H9 (cell line): ENCODE measurements at regions not wholly inside any gene's neighbourhood (a gene's known extent, or its start where the extent isn't known, plus 50 kb on each side); places are given as distances from the start of the nearest gene placed in this dataset.

Experiments used
- DNase-seq: peaks from one replicate; pipeline ENCODE4 v3.0.0-alpha.2; 2017
- H2AFZ ChIP-seq: one replicate; pipeline ENCODE4 v1.6.1; 2013; ENCODE audit warnings: mild to moderate bottlenecking, low read length, control low read depth, moderate library complexity
- H2AK5ac ChIP-seq: 2 replicates; pipeline ENCODE4 v1.6.1; 2013; ENCODE audit warnings: low read length, control low read depth, mixed read lengths; ENCODE audit not compliant: insufficient read length
- H2BK120ac ChIP-seq: one replicate; pipeline ENCODE4 v1.6.1; 2013; ENCODE audit warnings: low read depth, mild to moderate bottlenecking, low read length, control low read depth, inconsistent platforms; ENCODE audit not compliant: poor library complexity, severe bottlenecking
- H2BK12ac ChIP-seq: 2 replicates; pipeline ENCODE4 v1.6.1; 2013; ENCODE audit warnings: low read length, control low read depth, mixed read lengths, low read depth; ENCODE audit not compliant: insufficient read length
- H2BK15ac ChIP-seq: 2 replicates; pipeline ENCODE4 v1.6.1; 2013; ENCODE audit warnings: low read depth, low read length, control low read depth
- H2BK20ac ChIP-seq: one replicate; pipeline ENCODE4 v1.6.1; 2013; ENCODE audit warnings: low read depth, mild to moderate bottlenecking, low read length, control low read depth, inconsistent platforms; ENCODE audit not compliant: poor library complexity, severe bottlenecking
- H2BK5ac ChIP-seq: 2 replicates; pipeline ENCODE4 v1.6.1; 2013; ENCODE audit warnings: low read length, control low read depth, mixed read lengths; ENCODE audit not compliant: insufficient read length
- H3K14ac ChIP-seq: 2 replicates; pipeline ENCODE4 v1.6.1; 2013; ENCODE audit warnings: low read length, control low read depth; ENCODE audit not compliant: insufficient read depth
- H3K18ac ChIP-seq: 2 replicates; pipeline ENCODE4 v1.6.1; 2013; ENCODE audit warnings: low read depth, mild to moderate bottlenecking, mixed read lengths, low read length, control low read depth; ENCODE audit not compliant: insufficient read length
- H3K23ac ChIP-seq: 2 replicates; pipeline ENCODE4 v1.6.1; 2013; ENCODE audit warnings: low read length, control low read depth, mixed read lengths, low read depth; ENCODE audit not compliant: insufficient read length
- H3K23me2 ChIP-seq: 2 replicates; pipeline ENCODE4 v1.6.1; 2013; ENCODE audit warnings: low read depth, mild to moderate bottlenecking, mixed read lengths, low read length, control low read depth; ENCODE audit not compliant: insufficient read length, poor library complexity, severe bottlenecking
- H3K27ac ChIP-seq: 2 replicates; pipeline ENCODE4 v1.5.1; 2013; ENCODE audit warnings: low read length, control low read depth, mixed read lengths, low read depth; ENCODE audit not compliant: insufficient read length
- H3K27me3 ChIP-seq: 2 replicates; pipeline ENCODE4 v1.6.1; 2013; ENCODE audit warnings: low read length, control low read depth, inconsistent platforms; ENCODE audit not compliant: insufficient read depth
- H3K4ac ChIP-seq: 2 replicates; pipeline ENCODE4 v1.6.1; 2013; ENCODE audit warnings: low read depth, mild to moderate bottlenecking, control low read depth, inconsistent platforms, low read length, moderate library complexity
- H3K4me1 ChIP-seq: 2 replicates; pipeline ENCODE4 v1.6.1; 2013; ENCODE audit warnings: low read length, control low read depth, inconsistent platforms; ENCODE audit not compliant: insufficient read depth
- H3K4me2 ChIP-seq: 2 replicates; pipeline ENCODE4 v1.6.1; 2013; ENCODE audit warnings: low read length, control low read depth, mixed read lengths; ENCODE audit not compliant: insufficient read length, insufficient read depth
- H3K56ac ChIP-seq: 2 replicates; pipeline ENCODE4 v1.6.1; 2013; ENCODE audit warnings: low read depth, mild to moderate bottlenecking, mixed read lengths, low read length, control low read depth; ENCODE audit not compliant: insufficient read length
- H3K79me1 ChIP-seq: 2 replicates; pipeline ENCODE4 v1.6.1; 2013; ENCODE audit warnings: low read depth, mild to moderate bottlenecking, moderate library complexity, low read length, control low read depth, inconsistent platforms; ENCODE audit not compliant: insufficient read depth, poor library complexity, severe bottlenecking
- H3K79me2 ChIP-seq: 2 replicates; pipeline ENCODE4 v1.6.1; 2013; ENCODE audit warnings: low read length, control low read depth, inconsistent platforms; ENCODE audit not compliant: insufficient read depth
- H3K9ac ChIP-seq: 2 replicates; pipeline ENCODE4 v1.6.1; 2013; ENCODE audit warnings: low read length, control low read depth, mixed read lengths; ENCODE audit not compliant: insufficient read length; ENCODE audit errors: extremely low read depth
- H3K9me3 ChIP-seq: one replicate; pipeline ENCODE4 v1.6.1; 2013; ENCODE audit warnings: low read depth, low read length, inconsistent platforms; ENCODE audit not compliant: control insufficient read depth
- H3T11ph ChIP-seq: one replicate; pipeline ENCODE4 v1.6.1; 2013; ENCODE audit warnings: mild to moderate bottlenecking, low read length, control low read depth, inconsistent platforms
- H4K20me1 ChIP-seq: one replicate; pipeline ENCODE4 v1.6.1; 2013; ENCODE audit not compliant: control insufficient read depth, insufficient read length, insufficient read depth
- H4K5ac ChIP-seq: 2 replicates; pipeline ENCODE4 v1.6.1; 2013; ENCODE audit warnings: low read depth, mild to moderate bottlenecking, mixed read lengths, low read length, control low read depth; ENCODE audit not compliant: insufficient read length
- H4K8ac ChIP-seq: replicated peaks from 2 replicates; pipeline ENCODE4 v1.6.1; 2013; ENCODE audit warnings: low read length, control low read depth, mixed read lengths, low read depth; ENCODE audit not compliant: insufficient read length
- H4K91ac ChIP-seq: 2 replicates; pipeline ENCODE4 v1.6.1; 2013; ENCODE audit warnings: low read depth, mild to moderate bottlenecking, moderate library complexity, mixed read lengths, low read length, control low read depth; ENCODE audit not compliant: insufficient read length
- H3K27ac Mint-ChIP-seq, 3 experiments: 2 replicates in 2 of 3; 3 replicates in 1 of 3; pipeline ENCODE4 v1.8.0; 2020 to 2021; ENCODE audit warnings: mixed read lengths in 3 of 3, mild to moderate bottlenecking in 1 of 3, moderate library complexity in 1 of 3
- H3K27me3 Mint-ChIP-seq: 2 replicates; pipeline ENCODE4 v1.8.0; 2021; ENCODE audit warnings: low read depth, mild to moderate bottlenecking, moderate library complexity, mixed read lengths
- H3K36me3 Mint-ChIP-seq, 3 experiments: 2 replicates in 2 of 3; 3 replicates in 1 of 3; pipeline ENCODE4 v1.8.0; 2020 to 2021; ENCODE audit warnings: low read depth in 3 of 3, mixed read lengths in 3 of 3; ENCODE audit not compliant: insufficient read depth in 1 of 3
- H3K4me1 Mint-ChIP-seq, 2 experiments: 2 replicates each; pipeline ENCODE4 v1.8.0; 2020; ENCODE audit warnings: mixed read lengths in 2 of 2
- H3K4me3 Mint-ChIP-seq, 2 experiments: 2 replicates in 1 of 2; 3 replicates in 1 of 2; pipeline ENCODE4 v1.8.0; 2020 to 2021; ENCODE audit warnings: mild to moderate bottlenecking in 2 of 2, mixed read lengths in 2 of 2, moderate library complexity in 1 of 2
- H3K9me3 Mint-ChIP-seq, 2 experiments: 2 replicates in 1 of 2; 3 replicates in 1 of 2; pipeline ENCODE4 v1.8.0; 2020; ENCODE audit warnings: mild to moderate bottlenecking in 2 of 2, mixed read lengths in 2 of 2, moderate library complexity in 1 of 2
- WGBS: extraction: QIAGEN DNeasy Blood & Tissue Kit; methylation state at CpG from one replicate; pipeline ENCODE4 v1.1.7; 2013; ENCODE audit warnings: missing lambda C conversion rate, low lambda C conversion rate, mixed read lengths; ENCODE audit not compliant: insufficient read length; ENCODE audit errors: extremely low coverage; 5-methylcytosine and 5-hydroxymethylcytosine counted together
- TF ChIP-seq, protein P1 (sequence below): fragments of 200-600 bp; sonication (generic); conservative IDR thresholded peaks from 3 replicates; pipeline ENCODE4 v1.8.0; 2021; ENCODE audit warnings: antibody characterized with exemption, mild to moderate bottlenecking

DNA sequence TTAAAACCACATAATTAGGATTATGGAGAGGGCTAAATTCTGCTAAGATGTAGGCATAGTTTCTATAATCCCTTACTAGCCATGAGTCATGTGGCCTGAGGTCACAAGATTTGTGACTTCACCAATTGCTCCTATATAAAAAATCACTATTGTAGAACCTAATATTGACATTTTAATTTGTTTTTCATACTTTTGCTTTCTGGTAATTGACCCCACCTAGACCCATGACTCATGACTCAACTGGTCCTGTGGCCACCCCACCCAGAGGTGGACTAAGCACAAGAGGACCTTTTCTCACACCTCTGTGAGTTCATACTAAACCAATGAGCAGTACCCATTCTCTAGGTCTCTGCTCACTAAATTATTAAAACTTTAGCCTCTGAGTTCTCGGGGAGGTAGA lies 1567.5 kb upstream of the LRRTM1 start:
- Mint-ChIP-seq H3K36me3 (peaks cover 2 to 5% (median 2%) of the 10 kb centered on the region in 3 experiments; a peak in 5 of 7 replicates), H3K27ac (no peak overlapping the region)
- no CpG with 5 or more reads among the region's 1 CpG for WGBS

More for the DNA sequence above, 1567.5 kb upstream of the LRRTM1 start:
- Histone ChIP-seq H3K4ac (no peak overlapping the region), H4K8ac (no peak overlapping the region), H3K79me2 (no peaks in the 10 kb centered on the region), H2BK12ac (no peak overlapping the region), H2AFZ (no peak overlapping the region), H3K14ac (no peak overlapping the region), H3K9me3 (no peaks in the 10 kb centered on the region), H3K56ac (no peak overlapping the region), H3T11ph (no peak overlapping the region), H3K4me1 (no peaks in the 10 kb centered on the region), H4K5ac (no peak overlapping the region), H2BK20ac (no peak overlapping the region), H2BK15ac (no peak overlapping the region), H3K27ac (no peak overlapping the region), H3K9ac (no peak overlapping the region), H3K79me1 (no peaks in the 10 kb centered on the region), H2BK120ac (no peak overlapping the region), H3K23ac (no peak overlapping the region), H2AK5ac (no peak overlapping the region), H4K20me1 (no peaks in the 10 kb centered on the region), H3K23me2 (no peaks in the 10 kb centered on the region), H4K91ac (no peak overlapping the region), H2BK5ac (no peak overlapping the region), H3K4me2 (no peak overlapping the region), H3K27me3 (no peaks in the 10 kb centered on the region), H3K18ac (no peak overlapping the region)
- no peak for DNase-seq
- TF ChIP-seq, protein P1, sequence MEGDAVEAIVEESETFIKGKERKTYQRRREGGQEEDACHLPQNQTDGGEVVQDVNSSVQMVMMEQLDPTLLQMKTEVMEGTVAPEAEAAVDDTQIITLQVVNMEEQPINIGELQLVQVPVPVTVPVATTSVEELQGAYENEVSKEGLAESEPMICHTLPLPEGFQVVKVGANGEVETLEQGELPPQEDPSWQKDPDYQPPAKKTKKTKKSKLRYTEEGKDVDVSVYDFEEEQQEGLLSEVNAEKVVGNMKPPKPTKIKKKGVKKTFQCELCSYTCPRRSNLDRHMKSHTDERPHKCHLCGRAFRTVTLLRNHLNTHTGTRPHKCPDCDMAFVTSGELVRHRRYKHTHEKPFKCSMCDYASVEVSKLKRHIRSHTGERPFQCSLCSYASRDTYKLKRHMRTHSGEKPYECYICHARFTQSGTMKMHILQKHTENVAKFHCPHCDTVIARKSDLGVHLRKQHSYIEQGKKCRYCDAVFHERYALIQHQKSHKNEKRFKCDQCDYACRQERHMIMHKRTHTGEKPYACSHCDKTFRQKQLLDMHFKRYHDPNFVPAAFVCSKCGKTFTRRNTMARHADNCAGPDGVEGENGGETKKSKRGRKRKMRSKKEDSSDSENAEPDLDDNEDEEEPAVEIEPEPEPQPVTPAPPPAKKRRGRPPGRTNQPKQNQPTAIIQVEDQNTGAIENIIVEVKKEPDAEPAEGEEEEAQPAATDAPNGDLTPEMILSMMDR, result no peak
- H3K4me3 Mint-ChIP-seq, result no peak overlapping the region
- H3K27me3 Mint-ChIP-seq, result no peaks in the 10 kb centered on the region
- peaks cover 0 to 2% of the 10 kb centered on the region in 2 experiments; a peak in 3 of 5 replicates for H3K9me3 Mint-ChIP-seq
- H3K4me1 Mint-ChIP-seq, result peaks cover 0 to 3% of the 10 kb centered on the region in 2 experiments; a peak in 1 of 4 replicates
